Astrocyte (in vitro differentiated cells and primary cell): ENCODE measurements at regions not wholly inside any gene's neighbourhood (a gene's known extent, or its start where the extent isn't known, plus 50 kb on each side); places are given as distances from the start of the nearest gene placed in this dataset.

Experiments
- DNase-seq: peaks from one replicate; pipeline ENCODE4 v3.0.0-alpha.2; 2010; ENCODE audit warnings: low read depth
- FAIRE-seq: peaks from 2 replicates; lab custom pipeline; 2011; peaks lifted over from hg19 to GRCh38; lab: Jason Lieb, UNC
- H2AFZ ChIP-seq: 2 replicates; pipeline ENCODE4 v1.6.0; 2012; ENCODE audit warnings: low read depth, low read length, inconsistent platforms
- H3K27ac ChIP-seq: 2 replicates; pipeline ENCODE4 v1.5.1; 2011; ENCODE audit warnings: low read depth, low read length, inconsistent platforms
- H3K27me3 ChIP-seq: 2 replicates; pipeline ENCODE4 v1.6.0; 2011; ENCODE audit warnings: low read length, inconsistent platforms; ENCODE audit not compliant: insufficient read depth
- H3K36me3 ChIP-seq: 2 replicates; pipeline ENCODE4 v1.5.1; 2011; ENCODE audit warnings: low read length, inconsistent platforms; ENCODE audit not compliant: insufficient read depth
- H3K4me1 ChIP-seq: 2 replicates; pipeline ENCODE4 v1.5.1; 2011; ENCODE audit warnings: low read length, inconsistent platforms; ENCODE audit not compliant: insufficient read depth
- H3K4me2 ChIP-seq: 2 replicates; pipeline ENCODE4 v1.6.0; 2012; ENCODE audit warnings: low read length, inconsistent platforms
- H3K4me3 ChIP-seq: 2 replicates; pipeline ENCODE4 v1.5.1; 2011; ENCODE audit warnings: low read depth, mild to moderate bottlenecking, low read length, inconsistent platforms; ENCODE audit not compliant: insufficient read depth
- H3K79me2 ChIP-seq: 2 replicates; pipeline ENCODE4 v1.6.0; 2012; ENCODE audit warnings: mild to moderate bottlenecking, low read length, inconsistent platforms; ENCODE audit not compliant: insufficient read depth
- H3K9ac ChIP-seq: 2 replicates; pipeline ENCODE4 v1.6.0; 2012; ENCODE audit warnings: mild to moderate bottlenecking, low read length, inconsistent platforms
- H3K9me3 ChIP-seq: 2 replicates; pipeline ENCODE4 v1.5.1; 2012; ENCODE audit warnings: low read depth, mild to moderate bottlenecking, low read length, inconsistent platforms; ENCODE audit not compliant: insufficient read depth
- H4K20me1 ChIP-seq: 2 replicates; pipeline ENCODE4 v1.6.0; 2012; ENCODE audit warnings: low read length, inconsistent platforms; ENCODE audit not compliant: insufficient read depth
- H3K27ac Mint-ChIP-seq: one replicate; pipeline ENCODE4 v1.8.0; 2021; ENCODE audit warnings: mild to moderate bottlenecking, mixed read lengths; ENCODE audit not compliant: unreplicated experiment
- H3K27me3 Mint-ChIP-seq: one replicate; pipeline ENCODE4 v1.8.0; 2021; ENCODE audit warnings: low read depth, mixed read lengths; ENCODE audit not compliant: unreplicated experiment
- H3K36me3 Mint-ChIP-seq: one replicate; pipeline ENCODE4 v1.8.0; 2021; ENCODE audit warnings: low read depth, mixed read lengths; ENCODE audit not compliant: unreplicated experiment
- H3K4me1 Mint-ChIP-seq: one replicate; pipeline ENCODE4 v1.8.0; 2021; ENCODE audit warnings: low read depth, mixed read lengths; ENCODE audit not compliant: unreplicated experiment
- H3K4me3 Mint-ChIP-seq: one replicate; pipeline ENCODE4 v1.8.0; 2021; ENCODE audit warnings: mild to moderate bottlenecking, moderate library complexity, mixed read lengths; ENCODE audit not compliant: unreplicated experiment
- H3K9me3 Mint-ChIP-seq: one replicate; pipeline ENCODE4 v1.8.0; 2021; ENCODE audit warnings: mild to moderate bottlenecking, mixed read lengths; ENCODE audit not compliant: unreplicated experiment
- CTCF ChIP-seq: IDR thresholded peaks from 2 replicates; pipeline ENCODE4 v1.5.1; 2011; ENCODE audit warnings: low read depth, mild to moderate bottlenecking, inconsistent platforms, low read length, moderate library complexity; ENCODE audit not compliant: insufficient read depth
- EZH2 ChIP-seq: IDR thresholded peaks from 2 replicates; pipeline ENCODE4 v1.6.1; 2012; ENCODE audit warnings: mild to moderate bottlenecking, low read length, inconsistent platforms; ENCODE audit not compliant: insufficient read depth

GRCh38 chr13:89865164-89866064, 1482.1 kb upstream of the MIR17HG start:
- Histone ChIP-seq H4K20me1 (no peaks in the 10 kb centered on the region), H3K27me3 (no peaks in the 10 kb centered on the region), H3K27ac (no peak overlapping the region), H3K9ac (no peak overlapping the region), H3K4me1 (no peaks in the 10 kb centered on the region), H3K9me3 (no peaks in the 10 kb centered on the region), H3K36me3 (no peaks in the 10 kb centered on the region), H3K4me2 (no peak overlapping the region), H3K4me3 (no peak overlapping the region), H3K79me2 (no peaks in the 10 kb centered on the region), H2AFZ (no peak overlapping the region)
- H3K4me3 Mint-ChIP-seq: no peak overlapping the region
- H3K27me3 Mint-ChIP-seq: no peaks in the 10 kb centered on the region
- no peak for TF ChIP-seq CTCF
- TF ChIP-seq EZH2: no peak
- no peak for DNase-seq
- H3K4me1 Mint-ChIP-seq: peaks cover 6% of the 10 kb centered on the region
- H3K9me3 Mint-ChIP-seq: no peaks in the 10 kb centered on the region
- FAIRE-seq: no peak
- no peak overlapping the region for H3K27ac Mint-ChIP-seq
- no peaks in the 10 kb centered on the region for H3K36me3 Mint-ChIP-seq

- DNase-seq (no peak), FAIRE-seq (no peak)
- Histone ChIP-seq H3K27ac (no peak overlapping the region), H3K4me3 (no peak overlapping the region), H3K4me2 (no peak overlapping the region), H3K36me3 (no peaks in the 10 kb centered on the region), H3K27me3 (no peaks in the 10 kb centered on the region), H3K79me2 (no peaks in the 10 kb centered on the region), H3K9ac (no peak overlapping the region), H3K9me3 (no peaks in the 10 kb centered on the region), H4K20me1 (no peaks in the 10 kb centered on the region), H2AFZ (no peak overlapping the region), H3K4me1 (no peaks in the 10 kb centered on the region)
- Mint-ChIP-seq H3K27ac (no peak overlapping the region), H3K36me3 (no peaks in the 10 kb centered on the region), H3K27me3 (no peaks in the 10 kb centered on the region), H3K4me3 (no peak overlapping the region), H3K9me3 (no peaks in the 10 kb centered on the region), H3K4me1 (peaks cover 2% of the 10 kb centered on the region)
- TF ChIP-seq EZH2: no peak
- no peak for TF ChIP-seq CTCF
These were observed 1478.2 kb upstream of the MIR17HG start for GRCh38 chr13:89869312-89869711.

GRCh38 chr13:89878904-89879303, 1468.6 kb upstream of the MIR17HG start:
- H3K27ac ChIP-seq: no peak overlapping the region
- H3K36me3 ChIP-seq: no peaks in the 10 kb centered on the region
- peaks cover 1% of the 10 kb centered on the region for H3K36me3 Mint-ChIP-seq
- no peak overlapping the region for H3K9ac ChIP-seq
- no peaks in the 10 kb centered on the region for H3K79me2 ChIP-seq
- no peaks in the 10 kb centered on the region for H3K9me3 ChIP-seq
- no peaks in the 10 kb centered on the region for H3K27me3 ChIP-seq
- no peaks in the 10 kb centered on the region for H4K20me1 ChIP-seq
- no peak overlapping the region for H3K4me3 Mint-ChIP-seq
- H3K27me3 Mint-ChIP-seq: no peaks in the 10 kb centered on the region
- FAIRE-seq (no peak), DNase-seq (no peak)
- H3K4me3 ChIP-seq: no peak overlapping the region
- no peaks in the 10 kb centered on the region for H3K4me1 Mint-ChIP-seq
- H2AFZ ChIP-seq: no peak overlapping the region
- peaks cover 2% of the 10 kb centered on the region for H3K9me3 Mint-ChIP-seq
- H3K27ac Mint-ChIP-seq: no peak overlapping the region
- no peak for TF ChIP-seq CTCF
- no peak for TF ChIP-seq EZH2
- H3K4me1 ChIP-seq: no peaks in the 10 kb centered on the region
- no peak overlapping the region for H3K4me2 ChIP-seq
